ENCODE measurements at regions not wholly inside any gene's neighbourhood (a gene's known extent, or its start where the extent isn't known, plus 50 kb on each side); places are given as distances from the start of the nearest gene placed in this dataset.

DNA sequence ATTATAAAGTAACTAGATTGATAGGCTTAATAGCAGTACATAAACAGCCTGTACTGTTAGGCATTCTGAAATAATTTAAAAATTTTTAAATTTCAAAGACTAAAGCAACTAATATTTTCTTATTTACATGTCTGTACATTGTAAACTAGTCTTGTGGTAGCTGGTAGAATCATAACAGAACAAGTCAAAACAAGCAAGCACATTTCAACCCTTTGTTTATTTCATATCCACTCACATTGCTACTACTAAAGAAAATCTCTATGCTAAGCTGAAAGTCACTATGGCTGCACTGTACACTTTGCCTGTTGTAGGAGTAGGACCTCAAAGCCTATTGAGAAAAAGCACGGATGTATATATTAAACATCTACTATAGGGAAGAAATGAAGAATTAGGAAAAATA is 738.2 kb upstream of the ADGRL4 start:
- intact Hi-C loops (cut with DNase I), result no loop called here
- no peak overlapping the region for H3K4me3 ChIP-seq
- H3K4me1 ChIP-seq, result no peaks in the 10 kb centered on the region
- H3K27ac ChIP-seq, result no peak overlapping the region
- H3K27me3 ChIP-seq, result no peaks in the 10 kb centered on the region
- H3K36me3 ChIP-seq, result no peaks in the 10 kb centered on the region
- TF ChIP-seq, protein P1, sequence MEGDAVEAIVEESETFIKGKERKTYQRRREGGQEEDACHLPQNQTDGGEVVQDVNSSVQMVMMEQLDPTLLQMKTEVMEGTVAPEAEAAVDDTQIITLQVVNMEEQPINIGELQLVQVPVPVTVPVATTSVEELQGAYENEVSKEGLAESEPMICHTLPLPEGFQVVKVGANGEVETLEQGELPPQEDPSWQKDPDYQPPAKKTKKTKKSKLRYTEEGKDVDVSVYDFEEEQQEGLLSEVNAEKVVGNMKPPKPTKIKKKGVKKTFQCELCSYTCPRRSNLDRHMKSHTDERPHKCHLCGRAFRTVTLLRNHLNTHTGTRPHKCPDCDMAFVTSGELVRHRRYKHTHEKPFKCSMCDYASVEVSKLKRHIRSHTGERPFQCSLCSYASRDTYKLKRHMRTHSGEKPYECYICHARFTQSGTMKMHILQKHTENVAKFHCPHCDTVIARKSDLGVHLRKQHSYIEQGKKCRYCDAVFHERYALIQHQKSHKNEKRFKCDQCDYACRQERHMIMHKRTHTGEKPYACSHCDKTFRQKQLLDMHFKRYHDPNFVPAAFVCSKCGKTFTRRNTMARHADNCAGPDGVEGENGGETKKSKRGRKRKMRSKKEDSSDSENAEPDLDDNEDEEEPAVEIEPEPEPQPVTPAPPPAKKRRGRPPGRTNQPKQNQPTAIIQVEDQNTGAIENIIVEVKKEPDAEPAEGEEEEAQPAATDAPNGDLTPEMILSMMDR (IDR thresholded peaks at IDR 0.05), result no peak
- 94 to 96% methylated on average over 1 of the region's 1 CpG for WGBS, 2 donors
- peaks cover 0 to 5% (median 0%) of the 10 kb centered on the region in 11 donors for H3K9me3 ChIP-seq
- ATAC-seq, result no peak
- DNase-seq, result no peak

DNA sequence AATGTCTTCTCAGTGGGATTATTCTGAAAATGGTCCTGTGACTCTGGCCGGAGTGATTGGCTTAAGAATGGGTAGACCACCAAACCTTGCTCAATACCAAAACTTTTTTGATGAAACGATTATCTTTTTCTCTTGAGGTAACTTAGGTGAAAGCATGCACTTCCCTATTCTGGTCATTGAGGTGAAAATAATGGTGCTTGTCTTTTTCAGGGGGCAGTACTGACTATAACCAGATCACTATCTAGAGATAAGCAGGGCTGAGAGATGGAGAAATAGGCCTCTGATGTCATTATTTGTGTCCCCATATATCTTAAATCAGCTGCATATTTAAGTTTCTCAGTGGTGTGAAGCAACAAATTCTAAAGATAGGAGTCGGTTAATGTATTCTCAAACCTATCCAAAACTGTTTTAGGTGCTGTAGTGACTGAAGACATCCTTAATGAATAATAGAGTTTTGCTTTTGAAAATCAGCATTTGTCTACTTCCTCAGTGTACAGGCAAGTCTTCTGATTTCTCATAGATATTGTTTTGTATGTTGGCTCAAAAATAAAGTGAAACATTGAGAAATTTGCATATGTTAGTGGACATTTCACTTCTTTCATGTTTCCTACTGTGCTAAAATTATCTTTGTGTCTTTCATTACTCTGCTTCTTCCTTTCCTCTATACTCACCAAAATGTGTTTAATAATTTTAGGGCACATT is 735.3 kb upstream of the ADGRL4 start:
- intact Hi-C loops (cut with DNase I), result no loop called here
- TF ChIP-seq, protein P1 (IDR thresholded peaks at IDR 0.05), result no peak
- H3K36me3 ChIP-seq, result no peaks in the 10 kb centered on the region
- H3K9me3 ChIP-seq, result peaks cover 0 to 16% (median 0%) of the 10 kb centered on the region in 11 donors
- H3K27ac ChIP-seq, result no peak overlapping the region
- DNase-seq, result no peak
- ATAC-seq, result no peak
- WGBS, 2 donors, result 83 to 88% methylated on average over 3 of the region's 3 CpGs
- no peak overlapping the region for H3K4me3 ChIP-seq
- H3K27me3 ChIP-seq, result no peaks in the 10 kb centered on the region
- no peaks in the 10 kb centered on the region for H3K4me1 ChIP-seq

DNA sequence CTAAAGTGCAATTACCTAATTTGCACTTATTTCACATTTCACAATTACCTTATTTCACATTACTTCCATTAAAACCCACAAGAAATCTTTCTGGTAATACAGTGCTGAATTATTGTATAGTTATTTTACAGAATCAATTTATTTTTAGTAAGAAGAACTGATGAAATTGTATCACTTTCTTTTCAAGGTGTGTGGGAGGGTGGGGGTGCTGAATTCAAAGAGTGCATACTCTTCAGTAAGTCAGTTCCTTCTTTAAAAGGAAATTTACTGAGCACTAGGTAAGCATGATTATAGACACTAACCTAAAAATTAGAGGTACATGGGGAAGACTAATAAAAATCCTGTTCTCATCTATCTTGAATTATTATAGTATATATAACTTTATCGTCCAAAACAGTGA is 731.6 kb upstream of the ADGRL4 start:
- Histone ChIP-seq H3K4me3 (no peak overlapping the region), H3K9me3 (peaks cover 0 to 33% (median 0%) of the 10 kb centered on the region in 11 donors), H3K4me1 (no peaks in the 10 kb centered on the region), H3K36me3 (no peaks in the 10 kb centered on the region), H3K27me3 (no peaks in the 10 kb centered on the region), H3K27ac (no peak overlapping the region)
- 88 to 95% methylated on average over 1 of the region's 1 CpG for WGBS, 2 donors
- intact Hi-C loops (cut with DNase I), result no loop called here
- TF ChIP-seq, protein P1 (IDR thresholded peaks at IDR 0.05), result no peak
- ATAC-seq (no peak), DNase-seq (no peak)

DNA sequence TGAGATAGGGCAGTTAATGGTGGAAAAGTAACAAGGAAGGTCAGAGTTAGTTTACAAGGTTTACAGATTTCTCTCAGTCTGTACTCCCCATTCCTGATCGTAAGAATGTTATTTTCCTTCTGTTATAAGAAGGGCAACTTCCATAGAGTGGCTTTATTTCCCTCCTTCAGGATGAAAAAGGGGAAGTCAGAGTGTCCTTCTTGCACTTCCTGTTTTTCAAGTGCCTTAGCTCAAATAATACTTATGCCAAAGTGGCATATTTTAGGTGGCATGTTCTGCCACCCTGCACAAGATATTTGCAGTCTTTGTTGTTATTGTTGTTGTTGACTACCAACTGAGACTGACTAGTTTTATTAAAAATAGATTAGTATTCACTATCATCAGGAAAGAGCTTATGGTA is 730.7 kb upstream of the ADGRL4 start:
- no peak for DNase-seq
- H3K4me3 ChIP-seq, result no peak overlapping the region
- 73 to 81% methylated on average over 1 of the region's 1 CpG for WGBS, 2 donors
- ATAC-seq, result no peak
- no peaks in the 10 kb centered on the region for H3K4me1 ChIP-seq
- intact Hi-C loops (cut with DNase I), result no loop called here
- no peak overlapping the region for H3K27ac ChIP-seq
- no peaks in the 10 kb centered on the region for H3K27me3 ChIP-seq
- H3K36me3 ChIP-seq, result no peaks in the 10 kb centered on the region
- TF ChIP-seq, protein P1 (IDR thresholded peaks at IDR 0.05), result no peak
- peaks cover 0 to 33% (median 0%) of the 10 kb centered on the region in 11 donors for H3K9me3 ChIP-seq
